ENCODE measurements at regions not wholly inside any gene's neighbourhood (a gene's known extent, or its start where the extent isn't known, plus 50 kb on each side); places are given as distances from the start of the nearest gene placed in this dataset.

DNA sequence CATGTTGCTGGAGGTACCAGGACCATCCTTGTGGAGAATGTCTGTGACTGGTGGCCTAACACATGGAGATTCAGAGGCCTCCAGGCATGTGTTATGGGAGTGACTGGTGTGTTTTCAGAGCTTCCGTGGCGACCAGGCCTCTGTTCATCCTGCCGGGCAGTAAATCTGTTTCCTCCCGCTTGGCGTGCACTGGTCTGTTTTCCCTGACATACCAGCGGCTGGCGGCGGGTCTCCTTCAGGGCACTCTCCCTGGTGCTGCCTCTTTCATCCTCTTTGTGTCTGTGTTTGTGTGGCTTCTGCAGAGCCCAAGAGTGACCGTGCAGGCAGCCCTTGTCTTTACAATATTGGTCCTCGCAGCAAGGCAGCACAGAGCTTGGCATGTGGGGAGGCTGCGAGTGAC, 385.1 kb upstream of the MKI67 start:
- Histone ChIP-seq H3K4me1 (ENCODE audit: control insufficient read depth, insufficient read depth, low read length) (no peaks in the 10 kb centered on the region), H3K27me3 (ENCODE audit: control insufficient read depth, insufficient read depth, low read length) (no peaks in the 10 kb centered on the region), H3K36me3 (ENCODE audit: control insufficient read depth, insufficient read depth, low read length) (no peaks in the 10 kb centered on the region), H3K27ac (ENCODE audit: low read depth, low read length) (no peak overlapping the region), H3K9me3 (ENCODE audit: control insufficient read depth, insufficient read depth, low read depth, low read length) (no peaks in the 10 kb centered on the region; the same call in 1 of the 2 replicates), H3K9ac (ENCODE audit: low read length) (no peak overlapping the region), H3K4me3 (ENCODE audit: low read depth, low read length) (no peak overlapping the region)

DNA sequence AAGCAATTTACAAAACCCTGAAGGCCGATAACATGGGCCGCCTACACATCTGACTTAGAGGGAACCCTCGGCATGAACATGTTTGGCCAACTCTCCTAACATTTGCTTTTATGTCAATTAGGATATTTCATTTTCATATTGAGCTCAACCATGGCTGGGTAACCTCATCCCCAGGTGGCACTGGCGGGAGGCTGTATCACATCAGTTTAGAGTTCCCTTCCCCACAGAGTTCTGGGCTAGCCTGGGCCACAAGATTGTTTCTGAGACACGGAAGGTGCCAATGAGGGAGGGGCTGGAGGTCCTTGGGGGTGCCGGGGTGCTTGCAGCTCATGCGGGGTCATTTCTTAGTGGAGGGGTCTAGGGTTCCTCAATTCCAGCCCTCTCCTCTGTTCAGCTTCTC, 386.5 kb upstream of the MKI67 start:
- H3K27me3 ChIP-seq (ENCODE audit: control insufficient read depth, insufficient read depth, low read length): no peaks in the 10 kb centered on the region

DNA sequence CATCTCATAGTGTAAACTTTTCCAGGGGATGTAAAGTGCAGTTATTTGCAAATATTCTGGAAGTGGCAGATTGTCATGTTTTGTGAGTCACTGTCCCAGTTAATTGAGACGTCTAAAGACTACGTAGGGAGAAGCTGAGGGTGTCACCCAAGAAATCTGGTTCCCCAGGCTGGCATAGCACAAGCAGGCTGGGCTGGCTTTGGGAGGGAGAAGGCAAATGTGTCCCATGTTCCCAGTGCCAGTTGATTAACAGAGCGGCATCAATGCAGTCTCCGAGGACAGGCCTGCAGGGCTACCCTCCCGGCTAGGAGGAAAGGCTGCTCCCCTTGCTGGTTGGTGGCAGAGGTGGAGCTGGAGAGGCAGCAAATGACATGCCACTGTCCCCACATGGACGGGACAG, 388.3 kb upstream of the MKI67 start:
- no peaks in the 10 kb centered on the region for H3K4me1 ChIP-seq (ENCODE audit: control insufficient read depth, insufficient read depth, low read length)
- H3K9ac ChIP-seq (ENCODE audit: low read length): no peak overlapping the region
- H3K4me3 ChIP-seq (ENCODE audit: low read depth, low read length): no peak overlapping the region

More for the DNA sequence above, 386.5 kb upstream of the MKI67 start:
- no peaks in the 10 kb centered on the region for H3K4me1 ChIP-seq (ENCODE audit: control insufficient read depth, insufficient read depth, low read length)
- H3K27ac ChIP-seq (ENCODE audit: low read depth, low read length): no peak overlapping the region
- no peaks in the 10 kb centered on the region for H3K36me3 ChIP-seq (ENCODE audit: control insufficient read depth, insufficient read depth, low read length)
- no peak overlapping the region for H3K9ac ChIP-seq (ENCODE audit: low read length)
- no peaks in the 10 kb centered on the region; the same call in 1 of the 2 replicates for H3K9me3 ChIP-seq (ENCODE audit: control insufficient read depth, insufficient read depth, low read depth, low read length)
- no peak overlapping the region for H3K4me3 ChIP-seq (ENCODE audit: low read depth, low read length)

DNA sequence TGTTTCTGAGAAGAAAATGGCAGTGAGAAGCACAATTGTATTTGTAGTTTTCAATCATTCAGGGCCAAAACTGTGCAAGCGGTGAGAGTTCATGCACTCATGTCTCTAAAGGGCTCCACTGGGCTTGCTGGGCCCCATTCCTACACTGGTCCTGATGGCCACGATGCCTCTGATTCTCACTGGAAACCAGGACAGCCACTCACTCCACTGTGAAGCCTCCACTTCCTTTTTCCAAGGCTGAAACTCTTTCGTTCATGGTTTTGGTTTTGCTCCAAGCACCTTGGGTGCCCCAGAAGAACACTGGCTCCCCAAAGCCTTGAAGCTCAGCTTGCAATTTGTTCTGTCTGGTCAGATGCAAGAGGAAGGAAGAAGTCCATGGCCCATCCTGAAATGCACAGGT, 390.0 kb upstream of the MKI67 start:
- Histone ChIP-seq H3K36me3 (ENCODE audit: control insufficient read depth, insufficient read depth, low read length) (no peaks in the 10 kb centered on the region), H3K4me3 (ENCODE audit: low read depth, low read length) (no peak overlapping the region), H3K4me1 (ENCODE audit: control insufficient read depth, insufficient read depth, low read length) (no peaks in the 10 kb centered on the region), H3K27ac (ENCODE audit: low read depth, low read length) (no peak overlapping the region), H3K9me3 (ENCODE audit: control insufficient read depth, insufficient read depth, low read depth, low read length) (peaks cover 4% of the 10 kb centered on the region; the same call in 1 of the 2 replicates), H3K9ac (ENCODE audit: low read length) (no peak overlapping the region), H3K27me3 (ENCODE audit: control insufficient read depth, insufficient read depth, low read length) (no peaks in the 10 kb centered on the region)

More for the DNA sequence above, 388.3 kb upstream of the MKI67 start:
- Histone ChIP-seq H3K27me3 (ENCODE audit: control insufficient read depth, insufficient read depth, low read length) (no peaks in the 10 kb centered on the region), H3K9me3 (ENCODE audit: control insufficient read depth, insufficient read depth, low read depth, low read length) (no peaks in the 10 kb centered on the region), H3K27ac (ENCODE audit: low read depth, low read length) (no peak overlapping the region), H3K36me3 (ENCODE audit: control insufficient read depth, insufficient read depth, low read length) (no peaks in the 10 kb centered on the region)

DNA sequence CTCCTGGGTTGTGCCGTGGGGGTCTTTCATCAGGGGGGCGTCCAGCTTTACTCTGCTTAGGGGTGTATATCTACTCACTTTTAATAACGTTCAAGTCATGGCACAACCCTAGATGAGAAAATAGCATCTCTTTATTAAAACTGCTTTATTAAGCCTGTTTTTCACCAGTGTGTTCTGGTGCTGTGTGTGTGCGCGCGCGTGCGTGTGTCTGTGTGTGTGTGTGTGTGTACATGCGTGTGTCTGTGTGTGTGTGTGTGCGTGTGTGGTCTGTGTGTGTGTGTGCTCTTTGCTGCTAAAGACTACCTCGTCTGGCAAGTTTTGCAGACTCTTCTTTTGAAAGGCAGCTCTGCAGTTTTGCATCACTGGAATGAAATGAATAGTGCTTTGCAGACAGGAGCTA, 390.9 kb upstream of the MKI67 start:
- Histone ChIP-seq H3K4me3 (ENCODE audit: low read depth, low read length) (no peak overlapping the region), H3K27ac (ENCODE audit: low read depth, low read length) (no peak overlapping the region), H3K4me1 (ENCODE audit: control insufficient read depth, insufficient read depth, low read length) (no peaks in the 10 kb centered on the region), H3K27me3 (ENCODE audit: control insufficient read depth, insufficient read depth, low read length) (no peaks in the 10 kb centered on the region), H3K9me3 (ENCODE audit: control insufficient read depth, insufficient read depth, low read depth, low read length) (peaks cover 4% of the 10 kb centered on the region; the same call in 1 of the 2 replicates), H3K36me3 (ENCODE audit: control insufficient read depth, insufficient read depth, low read length) (no peaks in the 10 kb centered on the region), H3K9ac (ENCODE audit: low read length) (no peak overlapping the region)

DNA sequence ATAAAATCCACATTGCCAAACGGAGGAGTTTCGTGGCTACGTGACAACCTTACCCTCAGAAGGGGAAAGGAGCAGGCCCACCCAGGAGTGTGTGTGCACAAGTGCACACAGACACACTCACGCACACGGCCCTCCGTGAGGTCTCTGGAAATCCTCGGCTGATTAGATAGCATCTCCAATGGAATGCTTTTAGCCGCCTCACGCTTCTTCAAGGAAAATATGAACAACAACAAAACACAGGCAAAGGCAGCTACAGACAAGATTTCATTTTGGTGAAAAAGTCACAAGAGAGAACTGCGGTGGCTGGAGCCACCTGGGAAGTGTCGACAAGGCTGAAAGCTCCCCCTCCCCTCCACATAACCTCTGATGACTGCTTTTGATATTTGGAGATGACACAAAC, 391.8 kb upstream of the MKI67 start:
- peaks cover 4% of the 10 kb centered on the region; the same call in 1 of the 2 replicates for H3K9me3 ChIP-seq (ENCODE audit: control insufficient read depth, insufficient read depth, low read depth, low read length)
- no peaks in the 10 kb centered on the region for H3K27me3 ChIP-seq (ENCODE audit: control insufficient read depth, insufficient read depth, low read length)
- H3K27ac ChIP-seq (ENCODE audit: low read depth, low read length): no peak overlapping the region
- H3K9ac ChIP-seq (ENCODE audit: low read length): no peak overlapping the region
- H3K36me3 ChIP-seq (ENCODE audit: control insufficient read depth, insufficient read depth, low read length): no peaks in the 10 kb centered on the region
- H3K4me1 ChIP-seq (ENCODE audit: control insufficient read depth, insufficient read depth, low read length): no peaks in the 10 kb centered on the region
- no peak overlapping the region for H3K4me3 ChIP-seq (ENCODE audit: low read depth, low read length)

DNA sequence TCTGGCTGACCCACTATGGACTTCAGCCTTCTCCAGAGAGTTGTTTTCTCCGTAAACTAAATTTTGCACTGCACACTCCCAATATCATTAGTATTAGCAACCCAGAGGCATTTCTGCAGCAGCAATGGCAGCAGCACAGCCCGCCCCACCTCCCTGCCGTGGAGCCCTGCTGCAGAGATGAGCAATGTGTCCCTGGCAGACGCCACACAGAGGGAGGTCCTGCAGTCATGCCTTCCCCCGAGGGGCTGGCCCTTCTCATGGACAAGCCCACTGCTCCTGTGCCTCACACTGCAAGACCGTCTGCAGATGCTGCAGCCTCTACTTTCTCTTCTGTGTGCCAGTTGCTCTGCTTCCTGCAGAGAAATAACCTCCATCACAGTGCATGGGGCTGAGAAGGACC, 393.4 kb upstream of the MKI67 start:
- H3K27me3 ChIP-seq (ENCODE audit: control insufficient read depth, insufficient read depth, low read length): no peaks in the 10 kb centered on the region
- H3K4me1 ChIP-seq (ENCODE audit: control insufficient read depth, insufficient read depth, low read length): no peaks in the 10 kb centered on the region
- peaks cover 4% of the 10 kb centered on the region; the same call in 1 of the 2 replicates for H3K9me3 ChIP-seq (ENCODE audit: control insufficient read depth, insufficient read depth, low read depth, low read length)
- H3K36me3 ChIP-seq (ENCODE audit: control insufficient read depth, insufficient read depth, low read length): no peaks in the 10 kb centered on the region
- no peak overlapping the region for H3K27ac ChIP-seq (ENCODE audit: low read depth, low read length)
- no peak overlapping the region for H3K9ac ChIP-seq (ENCODE audit: low read length)
- H3K4me3 ChIP-seq (ENCODE audit: low read depth, low read length): no peak overlapping the region

DNA sequence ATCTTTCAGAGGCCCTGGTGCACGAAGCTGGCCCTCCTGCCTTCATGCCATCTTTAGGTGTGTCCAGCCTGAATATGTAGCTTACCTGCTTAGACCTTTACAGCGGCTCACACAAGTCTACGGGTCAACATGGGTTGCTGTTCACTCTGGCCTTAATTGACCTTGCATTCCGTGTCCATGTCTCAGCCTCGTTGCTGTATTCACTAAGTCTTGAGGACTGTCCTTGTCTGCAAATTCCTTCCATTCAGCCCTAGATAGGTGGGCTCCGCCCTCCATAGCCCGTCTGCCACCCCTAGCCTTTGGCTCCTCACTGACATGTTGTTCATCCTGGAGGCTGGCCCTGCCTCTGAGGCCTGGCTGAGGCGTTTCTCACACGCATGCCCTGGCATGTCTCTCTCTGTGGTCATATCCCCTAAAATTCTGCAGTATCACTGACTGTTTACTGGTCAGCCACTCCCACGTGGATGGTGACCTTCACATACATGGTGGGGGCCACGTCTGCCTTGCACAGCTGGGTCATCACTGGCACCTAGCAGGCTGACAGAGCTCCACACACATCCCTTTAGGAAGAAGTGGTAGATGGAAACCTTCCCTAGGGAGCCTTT, 394.1 kb upstream of the MKI67 start:
- H3K27ac ChIP-seq (ENCODE audit: low read depth, low read length): no peak overlapping the region
- H3K4me3 ChIP-seq (ENCODE audit: low read depth, low read length): no peak overlapping the region
- peaks cover 4% of the 10 kb centered on the region; the same call in 1 of the 2 replicates for H3K9me3 ChIP-seq (ENCODE audit: control insufficient read depth, insufficient read depth, low read depth, low read length)
- H3K9ac ChIP-seq (ENCODE audit: low read length): no peak overlapping the region
- no peaks in the 10 kb centered on the region for H3K4me1 ChIP-seq (ENCODE audit: control insufficient read depth, insufficient read depth, low read length)
- no peaks in the 10 kb centered on the region for H3K36me3 ChIP-seq (ENCODE audit: control insufficient read depth, insufficient read depth, low read length)
- H3K27me3 ChIP-seq (ENCODE audit: control insufficient read depth, insufficient read depth, low read length): no peaks in the 10 kb centered on the region

DNA sequence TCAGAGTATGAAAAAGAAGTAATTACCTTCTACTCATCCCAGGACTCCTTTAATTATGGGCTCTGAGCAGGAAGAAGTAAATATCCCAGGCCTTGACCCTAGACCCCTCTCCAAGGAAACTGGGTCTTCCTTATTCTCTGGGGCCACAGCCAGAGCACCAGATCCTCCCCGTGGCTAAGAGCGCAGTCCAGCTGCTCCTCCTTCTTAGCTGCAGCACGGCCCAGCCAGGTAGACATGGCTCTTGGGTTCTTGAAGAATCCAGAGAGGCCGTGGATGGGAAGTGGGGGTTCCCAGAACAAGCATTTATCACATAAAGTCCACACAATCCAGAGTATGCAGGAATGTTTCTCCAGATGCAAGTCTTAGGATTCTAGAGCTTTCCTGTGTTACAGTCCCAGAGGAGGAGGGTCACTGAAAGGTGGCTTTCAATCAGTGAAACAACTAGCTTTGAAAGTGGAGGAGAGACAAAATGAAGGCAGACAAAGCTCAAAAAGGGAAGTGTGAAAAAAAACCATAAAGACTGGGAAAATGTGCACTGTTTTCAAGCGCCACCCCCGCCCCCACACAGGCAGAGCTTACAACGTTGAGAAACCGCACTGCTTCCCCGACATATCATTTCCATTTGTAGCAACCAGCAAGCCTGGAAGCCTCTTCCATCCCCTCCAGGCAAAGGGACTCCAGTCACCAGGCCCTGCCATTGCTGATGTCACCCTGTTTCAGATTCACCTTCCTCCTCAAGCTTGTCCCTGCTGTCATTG, 396.5 kb upstream of the MKI67 start:
- no peak overlapping the region for H3K27ac ChIP-seq (ENCODE audit: low read depth, low read length)
- no peaks in the 10 kb centered on the region for H3K27me3 ChIP-seq (ENCODE audit: control insufficient read depth, insufficient read depth, low read length)
- peaks cover 4% of the 10 kb centered on the region; the same call in 1 of the 2 replicates for H3K9me3 ChIP-seq (ENCODE audit: control insufficient read depth, insufficient read depth, low read depth, low read length)
- no peaks in the 10 kb centered on the region for H3K36me3 ChIP-seq (ENCODE audit: control insufficient read depth, insufficient read depth, low read length)
- H3K9ac ChIP-seq (ENCODE audit: low read length): no peak overlapping the region
- H3K4me1 ChIP-seq (ENCODE audit: control insufficient read depth, insufficient read depth, low read length): peaks cover 7% of the 10 kb centered on the region
- H3K4me3 ChIP-seq (ENCODE audit: low read depth, low read length): no peak overlapping the region

DNA sequence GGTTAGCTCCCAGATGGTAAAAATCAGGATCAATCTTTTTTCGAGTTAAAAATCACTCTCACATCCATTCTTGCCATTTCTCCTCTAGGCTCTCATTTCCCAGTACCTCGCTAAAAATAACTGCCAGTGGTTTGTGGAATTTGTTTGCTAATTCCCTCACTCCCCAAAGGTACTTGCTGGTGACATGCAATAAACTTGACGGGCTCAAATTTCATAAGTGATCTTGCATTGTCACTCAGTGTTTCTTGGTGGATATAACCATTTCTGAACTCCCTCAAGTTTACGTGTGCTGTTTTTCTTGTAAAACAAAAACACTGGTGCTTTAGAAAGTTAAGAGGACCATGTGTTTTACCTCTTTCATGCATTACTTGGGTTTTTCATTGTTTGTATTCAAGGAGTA, 399.2 kb upstream of the MKI67 start:
- H3K4me3 ChIP-seq (ENCODE audit: low read depth, low read length): no peak overlapping the region
- H3K4me1 ChIP-seq (ENCODE audit: control insufficient read depth, insufficient read depth, low read length): peaks cover 20% of the 10 kb centered on the region
- no peak overlapping the region for H3K27ac ChIP-seq (ENCODE audit: low read depth, low read length)
- H3K9me3 ChIP-seq (ENCODE audit: control insufficient read depth, insufficient read depth, low read depth, low read length): peaks cover 4% of the 10 kb centered on the region; the same call in 1 of the 2 replicates
- no peak overlapping the region for H3K9ac ChIP-seq (ENCODE audit: low read length)
- H3K36me3 ChIP-seq (ENCODE audit: control insufficient read depth, insufficient read depth, low read length): no peaks in the 10 kb centered on the region
- no peaks in the 10 kb centered on the region for H3K27me3 ChIP-seq (ENCODE audit: control insufficient read depth, insufficient read depth, low read length)

DNA sequence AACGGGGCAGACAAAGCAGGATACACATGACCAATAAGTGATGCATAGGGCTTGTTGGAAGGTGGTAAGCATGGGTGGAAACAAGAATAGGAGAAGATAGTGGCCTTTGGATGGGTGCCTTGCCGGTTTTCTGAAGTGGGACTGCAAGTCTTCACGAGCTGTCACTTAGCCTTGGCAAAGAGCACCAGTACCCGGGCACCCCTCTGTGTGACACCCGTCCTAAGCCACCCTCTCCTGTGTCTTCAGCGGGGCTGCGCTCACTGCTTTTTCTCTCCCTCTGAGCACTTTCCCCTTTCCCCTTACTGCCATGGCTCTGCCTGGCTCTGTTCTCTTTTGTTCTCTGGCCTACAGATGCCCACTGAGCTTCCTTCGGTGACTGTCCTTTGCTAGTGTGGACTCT, 399.7 kb upstream of the MKI67 start:
- no peaks in the 10 kb centered on the region for H3K9me3 ChIP-seq (ENCODE audit: control insufficient read depth, insufficient read depth, low read depth, low read length)
- H3K9ac ChIP-seq (ENCODE audit: low read length): no peak overlapping the region
- no peak overlapping the region for H3K27ac ChIP-seq (ENCODE audit: low read depth, low read length)
- peaks cover 20% of the 10 kb centered on the region for H3K4me1 ChIP-seq (ENCODE audit: control insufficient read depth, insufficient read depth, low read length)
- H3K4me3 ChIP-seq (ENCODE audit: low read depth, low read length): no peak overlapping the region
- no peaks in the 10 kb centered on the region for H3K27me3 ChIP-seq (ENCODE audit: control insufficient read depth, insufficient read depth, low read length)
- no peaks in the 10 kb centered on the region for H3K36me3 ChIP-seq (ENCODE audit: control insufficient read depth, insufficient read depth, low read length)

All from HUES6 (cell line).